ENCODE measurements at regions not wholly inside any gene's neighbourhood (a gene's known extent, or its start where the extent isn't known, plus 50 kb on each side); places are given as distances from the start of the nearest gene placed in this dataset.
"Not testable (repeated sequence)": the region's sequence is repeated elsewhere in the genome, so short reads cannot be mapped to it uniquely, and the experiment has no call there.

DNA sequence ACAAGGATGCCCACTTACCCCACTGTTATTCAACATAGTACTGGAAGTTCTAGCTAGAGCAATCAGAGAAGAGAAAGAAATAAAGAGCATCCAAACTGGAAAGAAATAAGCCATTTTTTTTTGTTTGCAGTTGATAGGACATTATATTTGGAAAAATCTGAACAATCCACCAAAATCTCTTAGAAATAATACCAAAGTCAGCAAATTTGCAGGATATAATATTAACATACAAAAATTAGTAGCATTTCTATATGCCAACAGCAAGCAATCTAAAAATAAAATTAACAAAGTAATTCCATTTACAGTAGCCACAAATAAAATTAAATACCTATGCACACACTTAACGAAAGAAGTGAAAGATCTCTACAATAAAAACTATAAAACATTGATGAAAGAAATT, 599.3 kb downstream of the CDH9 start:
- H3K36me3 ChIP-seq (replicated peaks; ENCODE audit: control insufficient read depth, insufficient read depth, low read length): no peaks in the 10 kb centered on the region
- no peak for DNase-seq
- H3K4me3 ChIP-seq (ENCODE audit: insufficient read depth, low read depth, low read length): no peak overlapping the region
- H3K27me3 ChIP-seq (ENCODE audit: control insufficient read depth, insufficient read depth, low read length): no peaks in the 10 kb centered on the region

DNA sequence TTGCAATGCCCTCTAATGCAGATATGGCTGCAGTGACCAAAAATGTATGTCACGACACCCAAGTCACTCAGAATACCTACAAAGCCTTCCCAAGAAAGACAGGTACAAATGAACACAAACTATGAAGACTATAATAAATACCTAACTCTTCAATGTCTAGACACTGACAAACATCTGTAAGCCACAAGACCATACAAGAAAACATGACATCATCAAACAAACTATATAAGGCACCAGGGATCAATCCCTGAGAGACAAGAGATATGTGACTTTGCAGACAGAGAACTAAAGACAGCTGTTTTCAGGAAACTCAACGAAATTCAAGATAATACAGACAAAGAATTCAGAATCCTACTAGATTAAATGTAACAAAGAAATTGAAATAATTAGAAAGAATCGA, 603.7 kb downstream of the CDH9 start:
- Histone ChIP-seq H3K36me3 (replicated peaks; ENCODE audit: control insufficient read depth, insufficient read depth, low read length) (no peaks in the 10 kb centered on the region), H3K4me3 (ENCODE audit: insufficient read depth, low read depth, low read length) (no peak overlapping the region), H3K27me3 (ENCODE audit: control insufficient read depth, insufficient read depth, low read length) (no peaks in the 10 kb centered on the region)
- DNase-seq: no peak

DNA sequence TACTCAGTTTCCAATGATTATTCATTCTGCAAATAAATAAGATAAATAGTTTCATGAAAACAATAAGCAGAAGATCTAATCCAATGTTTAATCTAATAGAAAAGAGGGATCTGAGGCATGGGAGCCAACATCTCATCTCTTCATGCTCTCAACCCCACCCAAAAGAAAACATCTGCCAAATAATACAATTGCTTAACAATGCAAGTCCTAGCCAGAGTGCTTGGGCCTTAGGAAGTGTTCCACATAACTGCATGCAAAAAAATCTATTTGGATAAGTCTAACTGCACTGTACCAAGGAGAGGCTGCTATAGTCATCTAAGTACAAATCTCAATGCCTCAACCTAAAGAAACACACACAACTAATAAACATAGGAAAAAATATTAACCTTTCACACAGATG, 606.0 kb downstream of the CDH9 start:
- H3K36me3 ChIP-seq (replicated peaks; ENCODE audit: control insufficient read depth, insufficient read depth, low read length): no peaks in the 10 kb centered on the region
- no peak for DNase-seq
- H3K27me3 ChIP-seq (ENCODE audit: control insufficient read depth, insufficient read depth, low read length): no peaks in the 10 kb centered on the region
- no peak overlapping the region for H3K4me3 ChIP-seq (ENCODE audit: insufficient read depth, low read depth, low read length)

DNA sequence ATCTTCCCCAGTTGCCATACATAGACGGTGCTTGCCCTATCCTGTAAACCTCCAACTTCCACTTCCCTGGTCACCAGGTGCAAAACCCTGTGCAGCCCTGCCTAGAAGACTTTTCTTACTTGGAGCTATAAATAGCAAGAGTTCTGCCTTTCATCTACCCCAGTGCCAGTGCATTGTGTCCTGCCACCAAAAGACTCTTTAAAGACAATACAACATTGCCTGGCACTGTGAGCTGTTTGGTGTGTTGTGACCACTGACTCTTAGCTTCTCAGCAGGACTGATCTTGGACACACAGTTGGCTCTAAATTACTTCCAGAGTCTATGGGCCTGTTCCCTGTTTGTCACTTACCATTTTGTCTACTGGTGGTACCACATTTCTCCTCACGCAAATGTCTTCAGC, 608.1 kb downstream of the CDH9 start:
- Histone ChIP-seq H3K4me3 (ENCODE audit: insufficient read depth, low read depth, low read length) (no peak overlapping the region), H3K36me3 (replicated peaks; ENCODE audit: control insufficient read depth, insufficient read depth, low read length) (no peaks in the 10 kb centered on the region), H3K27me3 (ENCODE audit: control insufficient read depth, insufficient read depth, low read length) (no peaks in the 10 kb centered on the region)
- no peak for DNase-seq

DNA sequence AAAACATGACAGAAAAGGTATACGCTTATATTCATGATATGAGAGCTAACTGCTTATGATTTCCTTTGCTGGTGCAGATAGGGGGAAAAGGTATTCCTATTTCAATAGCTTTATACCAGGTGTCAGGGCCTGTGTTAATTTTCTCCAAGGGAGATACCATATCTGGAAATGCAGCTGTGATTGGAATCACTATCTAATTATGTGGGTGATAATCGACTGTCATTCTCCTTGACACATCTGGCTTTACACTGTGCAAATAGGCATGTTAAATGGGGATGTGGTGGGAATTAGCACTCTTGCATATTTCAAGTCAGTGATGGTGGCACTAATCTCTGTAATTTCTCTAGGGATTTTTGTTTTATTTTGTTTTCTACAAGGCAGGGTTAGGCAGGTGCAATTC, 611.1 kb downstream of the CDH9 start:
- no peak overlapping the region for H3K4me3 ChIP-seq (ENCODE audit: insufficient read depth, low read depth, low read length)
- DNase-seq: no peak
- no peaks in the 10 kb centered on the region for H3K36me3 ChIP-seq (replicated peaks; ENCODE audit: control insufficient read depth, insufficient read depth, low read length)
- no peaks in the 10 kb centered on the region for H3K27me3 ChIP-seq (ENCODE audit: control insufficient read depth, insufficient read depth, low read length)

DNA sequence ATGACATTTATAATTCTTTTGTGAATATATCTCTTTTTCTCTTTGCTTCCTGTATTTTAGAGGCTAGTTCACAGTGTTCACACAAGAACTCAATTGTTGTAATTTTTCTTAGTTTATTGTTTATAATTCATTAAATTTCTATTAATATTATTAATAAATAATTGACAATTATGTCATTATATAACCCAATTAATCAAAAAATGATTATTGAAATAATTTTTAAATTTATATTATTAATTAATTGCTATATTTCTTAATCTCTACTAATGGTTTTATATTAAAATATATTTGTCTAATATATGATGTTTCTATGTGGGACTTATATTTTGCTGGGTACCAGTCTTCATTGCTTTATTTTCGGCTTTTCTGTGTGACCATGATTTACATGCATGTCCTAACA, 618.4 kb downstream of the CDH9 start:
- Histone ChIP-seq H3K27me3 (ENCODE audit: control insufficient read depth, insufficient read depth, low read length) (no peaks in the 10 kb centered on the region), H3K4me3 (ENCODE audit: insufficient read depth, low read depth, low read length) (no peak overlapping the region), H3K36me3 (replicated peaks; ENCODE audit: control insufficient read depth, insufficient read depth, low read length) (no peaks in the 10 kb centered on the region)
- DNase-seq: no peak

DNA sequence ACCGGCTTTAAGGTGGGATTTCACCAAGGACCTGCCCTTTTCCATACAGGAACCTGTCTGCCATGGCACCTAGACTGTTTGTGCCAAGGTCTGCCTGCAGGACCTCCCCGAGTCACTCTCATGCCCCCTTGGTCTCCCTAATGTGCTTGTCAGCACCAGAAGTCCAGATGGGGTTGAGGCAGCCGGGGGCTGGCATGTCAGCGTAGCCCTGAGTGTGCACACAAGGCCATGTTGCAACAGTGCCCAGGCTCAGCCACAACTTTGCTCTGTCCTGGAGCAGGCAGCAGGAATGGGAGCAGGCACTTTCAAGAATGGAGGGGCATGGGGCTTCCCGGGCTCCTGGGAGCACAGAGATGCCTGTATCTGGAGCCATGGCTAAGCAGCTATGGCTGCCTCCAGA, 621.5 kb downstream of the CDH9 start:
- Histone ChIP-seq H3K36me3 (replicated peaks; ENCODE audit: control insufficient read depth, insufficient read depth, low read length) (no peaks in the 10 kb centered on the region), H3K4me3 (ENCODE audit: insufficient read depth, low read depth, low read length) (no peak overlapping the region)

DNA sequence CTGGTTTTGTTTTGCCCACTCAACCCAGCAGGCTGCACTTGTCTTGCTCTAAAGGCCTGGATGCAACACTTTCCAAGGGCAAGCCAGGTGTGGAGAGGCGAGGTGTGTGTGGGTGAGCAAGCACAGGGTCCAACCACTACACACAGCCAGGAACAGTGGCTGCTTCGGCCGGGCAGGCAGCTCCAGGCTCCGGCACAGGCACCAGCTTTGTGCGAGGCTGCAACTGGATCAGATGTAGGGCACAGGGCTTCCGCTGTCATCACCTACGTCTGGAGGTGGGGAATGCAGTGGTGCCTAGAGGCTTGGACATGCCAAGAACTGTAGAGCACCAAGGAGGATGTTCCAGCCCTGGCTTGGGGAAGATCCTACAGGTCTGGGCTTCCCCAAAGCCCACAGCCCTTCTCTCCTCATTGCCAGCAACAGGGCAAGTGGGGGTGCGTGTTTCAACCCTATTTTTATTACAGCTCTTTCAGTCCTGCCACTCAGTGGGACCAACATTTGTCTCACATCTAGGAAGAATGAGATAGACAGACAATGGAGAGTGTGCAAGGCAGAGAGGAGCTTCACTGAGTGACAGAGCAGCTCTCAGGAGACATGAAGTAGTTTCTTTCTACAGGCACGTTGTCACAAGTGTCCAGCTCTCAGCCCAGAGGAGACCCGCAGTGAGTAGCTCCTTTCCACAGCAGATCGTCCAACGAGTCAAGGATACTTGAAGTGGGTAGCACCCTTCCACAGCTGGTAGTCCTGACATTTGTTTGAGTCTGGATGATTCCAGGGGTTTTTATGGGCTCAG, 622.2 kb downstream of the CDH9 start:
- DNase-seq: no peak
- Histone ChIP-seq H3K27me3 (ENCODE audit: control insufficient read depth, insufficient read depth, low read length) (no peaks in the 10 kb centered on the region), H3K4me3 (ENCODE audit: insufficient read depth, low read depth, low read length) (no peak overlapping the region), H3K36me3 (replicated peaks; ENCODE audit: control insufficient read depth, insufficient read depth, low read length) (no peaks in the 10 kb centered on the region)

More for the DNA sequence above, 621.5 kb downstream of the CDH9 start:
- H3K27me3 ChIP-seq (ENCODE audit: control insufficient read depth, insufficient read depth, low read length): no peaks in the 10 kb centered on the region
- DNase-seq: no peak

DNA sequence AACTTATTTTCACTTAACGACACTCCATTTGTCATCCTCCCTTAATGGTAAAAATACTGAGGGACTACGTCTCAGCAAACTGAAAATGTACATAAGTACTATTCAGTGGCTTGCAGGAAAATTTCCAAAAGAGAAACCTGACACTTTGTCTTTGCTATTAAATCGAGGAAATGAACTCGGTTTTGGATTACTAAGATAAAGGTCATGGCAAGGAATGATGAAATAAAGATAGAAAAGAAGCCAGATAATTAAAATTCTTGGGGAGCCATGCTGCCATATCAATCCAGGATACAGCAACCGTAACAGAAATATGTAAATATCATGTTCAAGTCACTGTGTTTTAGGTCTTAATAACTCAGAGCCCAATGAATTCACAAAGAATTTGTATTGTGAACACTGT, 647.8 kb downstream of the CDH9 start:
- no peak for DNase-seq
- Histone ChIP-seq H3K27me3 (ENCODE audit: control insufficient read depth, insufficient read depth, low read length) (no peaks in the 10 kb centered on the region), H3K4me3 (ENCODE audit: insufficient read depth, low read depth, low read length) (no peak overlapping the region), H3K36me3 (replicated peaks; ENCODE audit: control insufficient read depth, insufficient read depth, low read length) (no peaks in the 10 kb centered on the region)

DNA sequence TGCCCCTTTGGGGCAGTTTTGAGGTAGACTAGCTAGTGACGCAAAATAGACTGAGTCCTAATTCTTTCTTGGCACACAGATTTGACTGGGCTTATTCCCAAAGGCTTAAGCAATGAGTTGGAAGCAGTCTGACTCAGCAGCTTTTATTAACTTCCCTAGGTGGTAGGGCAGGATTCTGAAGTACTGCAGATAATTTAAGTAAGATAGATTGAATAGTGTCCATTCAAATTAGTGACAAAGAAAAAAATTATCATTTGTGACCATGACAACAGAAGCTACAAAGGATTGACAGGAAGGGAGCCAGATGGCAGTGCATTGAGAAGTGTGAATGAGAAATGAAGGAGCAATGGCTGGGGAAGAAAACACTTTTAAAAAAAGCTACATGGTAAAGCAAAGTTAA, 649.4 kb downstream of the CDH9 start:
- no peak overlapping the region for H3K4me3 ChIP-seq (ENCODE audit: insufficient read depth, low read depth, low read length)
- no peak for DNase-seq

DNA sequence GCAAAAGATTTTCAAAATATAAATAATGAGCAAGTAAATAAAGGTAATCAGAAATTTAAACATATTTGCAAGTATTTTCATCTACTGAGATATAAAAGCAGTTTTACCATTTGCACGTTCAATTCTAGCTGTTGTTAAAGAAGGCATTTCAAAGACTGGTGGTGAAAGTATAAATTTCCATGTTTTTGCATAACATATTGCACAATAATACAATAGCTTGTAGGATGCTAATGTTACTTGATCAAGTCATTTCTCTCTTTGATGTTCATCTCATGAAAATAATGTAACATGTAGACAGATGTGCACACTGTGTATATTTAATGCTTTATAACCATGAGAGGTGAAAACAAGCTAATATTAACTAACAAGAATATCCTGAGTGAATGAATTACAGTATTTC, 651.9 kb downstream of the CDH9 start:
- DNase-seq: no peak
- H3K4me3 ChIP-seq (ENCODE audit: insufficient read depth, low read depth, low read length): no peak overlapping the region
- no peaks in the 10 kb centered on the region for H3K27me3 ChIP-seq (ENCODE audit: control insufficient read depth, insufficient read depth, low read length)
- H3K36me3 ChIP-seq (replicated peaks; ENCODE audit: control insufficient read depth, insufficient read depth, low read length): no peaks in the 10 kb centered on the region

More for the DNA sequence above, 649.4 kb downstream of the CDH9 start:
- Histone ChIP-seq H3K27me3 (ENCODE audit: control insufficient read depth, insufficient read depth, low read length) (no peaks in the 10 kb centered on the region), H3K36me3 (replicated peaks; ENCODE audit: control insufficient read depth, insufficient read depth, low read length) (no peaks in the 10 kb centered on the region)

DNA sequence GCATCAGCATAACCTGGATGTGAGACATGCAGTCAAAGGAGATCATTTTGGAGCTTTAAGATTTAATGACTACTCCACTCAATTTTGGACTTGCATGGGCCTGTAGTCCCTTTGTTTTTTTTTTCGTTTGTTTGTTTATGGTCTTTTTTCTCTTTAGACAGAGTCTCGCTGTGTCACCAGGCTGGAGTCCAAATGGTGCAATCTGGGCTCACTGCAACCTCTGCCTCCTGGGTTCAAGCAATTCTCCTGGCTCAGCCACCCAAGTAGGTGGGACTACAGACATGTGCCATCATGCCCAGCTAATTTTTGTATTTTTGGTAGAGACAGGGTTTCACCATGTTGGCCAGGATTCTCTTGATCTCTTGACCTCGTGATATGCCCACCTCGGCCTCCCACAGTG, 673.8 kb downstream of the CDH9 start:
- not testable (repeated sequence) for DNase-seq; H3K36me3 ChIP-seq (replicated peaks; ENCODE audit: control insufficient read depth, insufficient read depth, low read length); H3K4me3 ChIP-seq (ENCODE audit: insufficient read depth, low read depth, low read length); H3K27me3 ChIP-seq (ENCODE audit: control insufficient read depth, insufficient read depth, low read length)

DNA sequence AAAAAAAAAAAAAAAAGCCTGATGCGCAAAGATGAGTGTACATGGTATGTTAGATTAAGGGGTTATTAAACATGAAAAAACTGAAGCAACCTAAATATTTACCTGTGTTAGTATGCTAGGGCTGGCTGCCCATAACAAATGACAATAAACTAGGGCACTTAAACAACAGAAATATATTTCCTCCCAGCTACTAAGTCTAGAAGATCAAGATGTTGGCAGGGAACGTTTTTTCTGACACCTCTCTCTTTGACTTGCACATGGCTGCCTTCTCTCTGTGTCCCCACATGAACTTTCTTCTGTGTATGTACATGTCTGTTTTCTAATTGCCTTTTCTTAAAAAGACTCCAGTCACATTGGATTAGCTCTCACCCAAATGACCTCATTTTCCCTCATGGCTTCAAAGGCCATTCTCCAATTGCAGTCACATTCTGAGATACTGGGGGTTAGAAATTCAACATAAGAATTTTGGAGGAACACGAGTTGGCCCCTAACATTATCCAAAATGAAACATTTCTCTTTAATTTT, 694.5 kb downstream of the CDH9 start:
- no peaks in the 10 kb centered on the region for H3K36me3 ChIP-seq (replicated peaks; ENCODE audit: control insufficient read depth, insufficient read depth, low read length)
- H3K4me3 ChIP-seq (ENCODE audit: insufficient read depth, low read depth, low read length): no peak overlapping the region
- no peaks in the 10 kb centered on the region for H3K27me3 ChIP-seq (ENCODE audit: control insufficient read depth, insufficient read depth, low read length)
- no peak for DNase-seq

DNA sequence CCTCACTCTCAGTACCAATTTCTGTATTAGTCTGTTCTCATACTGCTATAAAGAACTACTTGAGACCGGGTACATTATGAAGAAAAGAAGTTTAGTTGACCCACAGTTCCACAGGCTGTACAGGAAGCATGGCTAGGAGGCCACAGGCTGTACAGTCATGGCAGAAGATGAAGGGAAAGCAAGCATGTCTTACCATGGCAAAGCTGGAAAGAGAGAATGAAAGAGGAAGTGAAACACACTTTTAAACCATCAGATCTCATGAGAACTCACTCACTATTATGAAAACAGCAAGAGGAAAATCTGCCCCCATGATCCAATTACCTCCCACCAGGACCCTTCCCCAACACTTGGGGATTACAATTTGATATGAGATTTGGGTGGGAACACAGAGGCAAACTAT, 698.8 kb downstream of the CDH9 start:
- no peak for DNase-seq
- Histone ChIP-seq H3K36me3 (replicated peaks; ENCODE audit: control insufficient read depth, insufficient read depth, low read length) (no peaks in the 10 kb centered on the region), H3K4me3 (ENCODE audit: insufficient read depth, low read depth, low read length) (no peak overlapping the region), H3K27me3 (ENCODE audit: control insufficient read depth, insufficient read depth, low read length) (no peaks in the 10 kb centered on the region)

DNA sequence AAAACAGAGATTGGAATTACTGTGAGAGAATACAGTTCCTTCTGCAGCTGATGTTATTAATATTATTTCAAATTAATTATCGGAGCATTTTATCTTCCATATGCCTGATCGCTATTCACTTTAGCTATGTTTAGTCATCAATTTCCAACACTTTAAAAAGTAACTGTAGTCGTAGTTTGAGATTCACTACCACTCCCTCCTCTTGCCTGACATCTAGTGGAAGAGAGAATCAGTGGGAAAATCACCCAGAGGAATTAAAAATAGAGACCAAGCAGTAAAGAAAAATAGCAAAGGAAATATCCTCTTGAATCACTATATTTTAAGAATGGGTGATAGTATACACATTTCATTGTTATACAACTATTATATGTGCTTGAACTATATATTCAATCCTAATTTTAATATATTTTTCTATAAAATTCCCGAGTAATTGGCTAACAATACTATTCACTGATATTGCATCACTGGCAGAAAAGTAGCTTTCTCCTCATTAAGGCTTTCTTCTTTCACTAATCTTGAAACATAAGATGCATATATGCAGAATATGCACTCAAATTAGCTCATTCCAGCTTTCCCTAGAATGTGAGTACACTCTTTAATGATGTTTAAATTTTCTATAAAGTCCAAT, 708.7 kb downstream of the CDH9 start:
- Histone ChIP-seq H3K27me3 (ENCODE audit: control insufficient read depth, insufficient read depth, low read length) (no peaks in the 10 kb centered on the region), H3K4me3 (ENCODE audit: insufficient read depth, low read depth, low read length) (no peak overlapping the region), H3K36me3 (replicated peaks; ENCODE audit: control insufficient read depth, insufficient read depth, low read length) (no peaks in the 10 kb centered on the region)
- peak; percentile 28 for DNase-seq

Measured in H7 (cell line).